SH-SY5Y (cell line): ENCODE measurements at regions not wholly inside any gene's neighbourhood (a gene's known extent, or its start where the extent isn't known, plus 50 kb on each side); places are given as distances from the start of the nearest gene placed in this dataset.

Experiments
- GATA2 ChIP-seq: IDR thresholded peaks from 2 replicates; pipeline ENCODE4 v1.6.1; 2011; ENCODE audit warnings: mild to moderate bottlenecking, low read depth, low read length
- GATA3 ChIP-seq: IDR thresholded peaks from 2 replicates; pipeline ENCODE4 v1.6.1; 2011; ENCODE audit warnings: low read depth, mild to moderate bottlenecking, low read length, moderate library complexity

DNA sequence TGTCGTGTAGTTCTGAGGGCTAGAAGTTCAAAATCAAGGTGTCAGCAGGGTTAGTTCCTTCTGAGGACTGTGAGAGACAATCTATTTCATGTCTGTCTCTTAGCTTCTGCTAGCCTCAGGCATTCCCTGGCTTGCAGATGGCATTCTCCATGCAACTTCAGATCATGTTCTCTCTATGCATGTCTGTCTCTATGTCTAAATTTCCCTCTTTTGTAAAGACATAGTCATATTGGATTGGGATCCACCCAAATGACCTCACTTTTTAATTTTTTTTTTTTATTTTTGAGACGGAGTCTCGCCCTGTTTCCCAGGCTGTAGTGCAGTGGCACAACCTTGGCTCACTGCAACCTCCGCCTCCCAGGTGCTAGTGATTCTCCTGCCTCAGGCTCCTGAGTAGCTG lies 104.6 kb downstream of the RAP2B start:
- no peak for TF ChIP-seq GATA2
- TF ChIP-seq GATA3 = no peak

DNA sequence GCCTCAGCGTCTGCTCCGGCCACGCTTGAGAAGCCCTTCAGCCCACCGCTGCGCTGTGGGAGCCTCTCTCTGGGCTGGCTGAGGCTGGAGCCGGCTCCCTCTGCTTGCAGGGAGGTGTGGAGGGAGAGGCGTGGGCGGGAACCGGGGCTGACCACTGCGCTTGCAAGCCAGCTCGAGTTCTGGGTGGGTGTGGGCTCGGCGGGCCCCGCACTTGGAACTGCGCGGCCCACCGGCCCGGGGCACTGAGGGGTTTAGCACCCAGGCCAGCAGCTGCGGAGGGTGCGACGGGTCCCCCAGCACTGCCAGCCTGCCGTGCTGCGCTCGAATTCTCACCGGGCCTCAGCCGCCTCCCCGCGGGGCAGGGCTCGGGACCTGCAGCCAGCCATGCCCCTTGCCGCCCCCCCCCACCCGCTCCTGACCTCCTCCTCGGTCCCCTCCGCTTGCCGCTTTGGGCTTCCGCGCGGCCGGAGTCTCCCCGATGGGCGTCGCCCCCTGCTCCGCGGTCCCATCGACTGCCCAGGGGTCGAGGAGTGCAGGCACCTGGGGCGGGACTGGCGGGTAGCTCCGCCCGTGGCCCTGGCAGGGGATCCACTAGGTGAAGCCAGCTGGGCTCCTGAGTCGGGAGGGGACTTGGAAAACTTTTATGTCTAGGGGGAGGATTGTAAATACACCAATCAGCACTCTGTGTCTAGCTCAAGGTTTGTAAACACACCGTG lies 106.7 kb downstream of the RAP2B start:
- TF ChIP-seq GATA2 = no peak
- no peak for TF ChIP-seq GATA3

DNA sequence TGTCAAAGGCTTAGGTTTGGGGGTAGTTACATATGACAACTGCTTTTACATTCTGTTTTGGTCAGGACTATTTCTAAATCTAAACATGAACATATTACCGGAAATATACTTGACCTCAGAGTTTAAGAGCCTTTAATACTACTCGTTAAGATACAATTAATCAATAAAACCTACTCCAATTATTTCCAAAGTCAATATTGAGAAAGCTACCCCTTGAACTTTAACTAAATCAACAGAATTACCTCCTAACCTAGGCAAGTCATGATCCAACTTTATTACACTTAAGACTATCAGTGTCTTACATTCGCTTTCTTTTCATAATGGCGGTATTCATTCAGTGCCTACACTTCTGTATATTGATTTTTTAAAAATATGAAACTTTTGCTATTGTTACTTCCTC lies 107.7 kb downstream of the RAP2B start:
- no peak for TF ChIP-seq GATA3
- TF ChIP-seq GATA2 = no peak

DNA sequence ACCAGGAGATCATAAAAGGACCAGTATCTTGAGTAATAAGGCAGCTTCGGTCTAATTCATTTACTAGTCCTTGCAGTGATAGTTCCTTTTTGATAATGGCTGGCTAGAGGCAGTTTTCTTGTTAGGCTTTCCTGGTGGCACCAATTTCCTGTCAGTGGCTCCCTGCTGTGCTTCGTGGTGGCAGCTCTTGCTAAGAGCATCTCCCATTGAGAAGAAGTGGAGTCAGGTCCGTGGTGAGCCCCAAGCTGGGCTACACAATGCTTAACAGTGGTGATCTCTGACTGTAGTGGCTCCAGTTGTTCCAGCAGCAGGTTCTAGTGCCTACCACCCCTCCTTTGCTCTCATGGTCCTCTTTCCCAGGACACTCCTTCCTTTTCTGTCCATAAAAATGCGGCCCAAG lies 111.2 kb downstream of the RAP2B start:
- TF ChIP-seq GATA3 = no peak
- no peak for TF ChIP-seq GATA2

- TF ChIP-seq GATA2 (no peak), GATA3 (no peak)
These were observed 111.9 kb downstream of the RAP2B start for GRCh38 chr3:153273767-153274435.

DNA sequence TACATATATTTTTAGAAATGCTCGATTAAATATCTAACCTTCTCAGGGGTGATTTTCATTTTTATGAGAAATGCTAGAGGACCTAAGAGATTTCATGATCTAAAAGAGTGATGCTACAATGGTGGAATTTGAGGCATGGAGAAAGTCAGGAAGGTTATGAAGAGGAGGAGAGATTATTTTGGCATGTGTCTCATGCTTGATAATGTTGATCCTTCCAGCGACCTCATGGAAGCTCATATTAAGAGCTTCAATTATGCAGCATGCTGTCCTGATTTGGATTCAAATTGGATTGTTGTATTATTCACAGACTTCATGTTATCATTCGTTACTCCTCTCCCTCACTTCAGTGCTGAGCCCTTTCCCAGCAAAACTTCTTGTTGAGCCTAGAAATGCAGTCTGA lies 112.5 kb downstream of the RAP2B start:
- no peak for TF ChIP-seq GATA2
- TF ChIP-seq GATA3 = no peak

DNA sequence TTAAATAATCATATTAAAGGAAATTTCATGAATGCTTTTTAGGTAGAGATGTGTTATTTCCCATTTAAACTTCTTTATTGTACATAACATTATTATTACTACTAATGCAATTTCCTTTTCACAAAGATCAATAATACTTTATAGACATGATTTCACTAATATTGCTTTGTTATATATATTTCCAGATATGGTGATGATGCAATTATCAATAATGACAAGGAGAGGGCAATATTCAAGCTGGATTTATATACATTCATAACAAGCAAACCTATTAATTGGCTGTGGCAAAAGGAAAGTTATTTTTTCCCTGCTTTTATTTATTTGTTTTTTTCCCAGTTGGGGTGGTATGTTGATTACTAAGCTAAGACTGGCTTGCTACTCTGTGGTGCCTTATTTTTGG lies 113.5 kb downstream of the RAP2B start:
- TF ChIP-seq GATA2 (no peak), GATA3 (no peak)

DNA sequence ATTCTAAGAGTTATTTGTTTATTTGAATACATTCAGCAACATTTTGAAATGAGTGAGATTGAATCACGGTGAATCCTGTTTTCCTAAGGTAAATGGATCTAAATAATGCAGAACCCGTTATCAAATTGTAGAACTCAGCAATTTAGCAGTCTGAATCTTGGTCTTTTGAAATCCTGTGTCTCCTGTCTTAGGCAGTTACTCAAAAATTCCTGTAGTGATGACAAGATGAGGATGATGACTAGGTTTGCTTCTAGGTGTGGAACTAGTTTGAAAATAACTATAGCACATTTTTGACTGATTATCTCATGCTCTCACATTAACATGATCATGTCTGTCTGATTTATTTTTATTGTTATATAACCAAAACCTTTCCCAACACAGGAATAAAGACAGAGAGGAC lies 115.0 kb downstream of the RAP2B start:
- no peak for TF ChIP-seq GATA3
- TF ChIP-seq GATA2 = no peak

GRCh38 chr3:153282355-153282754 lies 120.3 kb downstream of the RAP2B start:
- TF ChIP-seq GATA2 = no peak
- TF ChIP-seq GATA3 = no peak

DNA sequence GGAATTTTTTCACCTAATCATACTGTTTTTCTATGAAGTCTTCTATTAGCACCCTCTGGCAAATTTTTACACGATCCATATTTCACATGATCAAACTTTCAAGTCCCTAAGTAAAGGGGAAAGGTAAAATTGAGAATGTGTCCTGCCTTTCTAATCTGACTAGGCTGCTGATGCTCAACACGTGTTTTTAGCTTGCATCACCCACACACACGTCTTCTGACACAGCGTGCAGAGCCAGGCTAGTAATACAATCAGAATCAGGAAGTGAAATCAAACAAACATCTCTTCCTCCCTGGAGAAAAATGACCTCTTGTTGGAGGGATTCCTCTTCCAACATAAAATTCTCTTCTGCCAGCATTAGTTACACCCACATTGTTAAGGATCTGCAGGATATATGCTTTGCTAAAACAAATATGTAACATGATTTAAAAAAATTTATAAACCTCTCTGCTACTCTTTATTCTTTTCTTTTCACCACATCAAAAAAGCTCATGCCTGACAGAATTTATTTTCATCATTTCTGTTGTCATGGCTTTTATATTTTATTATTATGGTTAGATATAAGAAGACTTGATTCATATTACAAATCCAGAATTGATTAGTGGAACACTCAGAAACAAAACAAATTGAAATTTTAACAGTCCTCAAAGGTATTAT lies 122.4 kb downstream of the RAP2B start:
- no peak for TF ChIP-seq GATA3
- TF ChIP-seq GATA2 = no peak

DNA sequence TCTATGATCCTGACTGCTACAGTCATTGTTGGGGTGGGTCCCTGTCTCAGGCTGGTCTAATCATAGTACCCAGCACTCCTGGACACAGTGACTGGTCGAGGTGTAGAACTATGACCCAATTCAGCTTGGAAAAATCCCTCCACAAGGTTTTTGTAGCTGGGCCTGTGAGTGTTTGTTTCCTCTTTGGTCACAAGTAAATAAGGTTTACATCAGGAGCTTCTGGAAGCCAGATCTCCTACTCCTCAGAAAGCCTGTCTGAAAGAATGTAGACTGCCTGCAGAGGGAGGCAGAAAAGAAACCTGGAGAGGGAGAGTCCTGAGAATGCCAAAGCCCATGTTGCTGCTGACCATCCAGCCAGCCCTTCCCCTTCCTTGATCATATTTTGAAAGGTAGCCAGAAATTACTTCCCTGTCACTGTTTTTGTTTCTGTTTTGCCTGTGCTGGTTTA lies 123.2 kb downstream of the RAP2B start:
- TF ChIP-seq GATA2 = no peak
- TF ChIP-seq GATA3 = no peak

DNA sequence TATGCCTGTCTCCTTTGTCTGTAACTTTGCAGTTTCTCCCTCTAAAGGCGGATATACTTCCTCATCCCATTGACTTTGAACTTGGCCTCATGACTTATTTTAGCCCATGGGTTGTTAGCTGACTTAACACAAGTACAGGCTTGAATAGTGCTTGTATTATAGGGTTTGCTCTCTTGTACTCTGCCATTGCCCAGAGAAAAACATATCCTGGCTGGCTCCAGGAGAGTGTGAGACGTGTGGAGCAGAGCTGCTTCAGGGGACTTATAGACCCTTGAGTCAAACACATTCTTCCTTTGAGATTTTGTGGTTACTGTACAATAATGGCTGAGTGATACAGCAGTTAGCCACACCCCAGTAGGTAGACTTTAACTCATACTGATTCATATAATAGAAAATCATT lies 124.0 kb downstream of the RAP2B start:
- TF ChIP-seq GATA3 (no peak), GATA2 (no peak)

GRCh38 chr3:153287017-153287416 lies 125.0 kb downstream of the RAP2B start:
- TF ChIP-seq GATA3 = no peak
- no peak for TF ChIP-seq GATA2

DNA sequence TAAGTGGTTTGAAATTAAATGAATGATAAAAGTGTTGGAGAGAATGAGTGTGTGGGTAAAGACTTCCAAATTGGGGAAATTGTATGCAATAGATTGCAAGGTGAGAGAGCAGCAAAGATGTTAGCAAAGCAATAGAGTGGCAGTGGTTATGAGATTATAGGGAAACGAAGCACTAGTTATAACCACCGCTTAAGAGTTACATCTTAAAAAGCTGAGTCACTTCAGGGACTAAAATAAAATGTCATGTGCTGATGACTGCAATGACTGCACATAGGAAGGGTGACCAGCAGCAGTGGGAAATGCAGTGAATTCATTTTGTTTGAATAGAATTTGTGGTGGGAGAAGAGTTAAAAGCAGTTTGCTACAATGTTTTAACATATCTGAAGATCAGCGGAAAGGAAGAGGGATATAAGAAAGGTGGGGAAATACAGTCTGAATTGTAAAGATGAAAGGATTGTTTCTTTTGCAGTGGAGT lies 127.3 kb downstream of the RAP2B start:
- no peak for TF ChIP-seq GATA3
- TF ChIP-seq GATA2 = no peak

GRCh38 chr3:153290268-153291015 lies 128.4 kb downstream of the RAP2B start:
- TF ChIP-seq GATA2 = no peak
- TF ChIP-seq GATA3 = no peak
